ENCODE measurements at regions not wholly inside any gene's neighbourhood (a gene's known extent, or its start where the extent isn't known, plus 50 kb on each side); places are given as distances from the start of the nearest gene placed in this dataset.

GRCh38 chr2:11912980-11913379, 166.5 kb downstream of the LPIN1 start:
- TF ChIP-seq EP300 (IDR thresholded peaks at IDR 0.05): no peak
- TF ChIP-seq CTCF (IDR thresholded peaks at IDR 0.05): no peak

Data from tibial nerve (tissue), 4 donors.